Activated CD8-positive, alpha-beta memory T cell treated with anti-CD3 and anti-CD28 coated beads for 1 hour (primary cell): ENCODE measurements at regions not wholly inside any gene's neighbourhood (a gene's known extent, or its start where the extent isn't known, plus 50 kb on each side); places are given as distances from the start of the nearest gene placed in this dataset.

Source experiments
- DNase-seq, 2 donors: peaks; one replicate each; pipeline ENCODE4 v3.0.0-alpha.2; 2020; ENCODE audit warnings: low read depth in 1 of 2; ENCODE audit errors: extremely low read depth in 1 of 2

DNA sequence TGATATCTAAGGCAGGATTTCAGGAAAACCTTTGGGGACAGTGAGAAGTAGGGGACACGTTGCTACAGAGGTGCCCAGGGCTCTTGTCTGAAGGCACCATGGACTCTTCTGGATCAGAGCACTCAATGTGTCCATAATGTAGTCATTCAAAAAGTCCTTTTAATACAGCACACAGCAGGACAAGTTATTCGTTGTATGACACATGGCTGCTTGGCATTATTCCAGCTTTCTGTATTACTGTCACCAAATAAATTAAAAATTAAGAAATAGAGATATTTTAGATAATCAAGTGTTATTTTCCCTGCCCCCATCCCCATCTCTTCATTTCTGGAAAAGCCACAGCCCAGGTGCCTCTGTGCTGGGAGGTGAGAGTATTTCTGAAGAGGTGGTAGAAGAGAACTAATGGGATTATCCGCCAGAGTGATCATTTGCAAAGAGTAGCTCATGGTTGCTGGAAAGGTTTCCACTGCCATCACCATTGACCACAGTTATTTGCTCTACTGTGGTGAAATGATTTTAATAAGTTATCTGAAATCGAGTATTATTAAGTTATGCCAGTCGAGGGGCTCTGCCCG, 83.0 kb downstream of the CXCL12 start:
- DNase-seq, result no peak

DNA sequence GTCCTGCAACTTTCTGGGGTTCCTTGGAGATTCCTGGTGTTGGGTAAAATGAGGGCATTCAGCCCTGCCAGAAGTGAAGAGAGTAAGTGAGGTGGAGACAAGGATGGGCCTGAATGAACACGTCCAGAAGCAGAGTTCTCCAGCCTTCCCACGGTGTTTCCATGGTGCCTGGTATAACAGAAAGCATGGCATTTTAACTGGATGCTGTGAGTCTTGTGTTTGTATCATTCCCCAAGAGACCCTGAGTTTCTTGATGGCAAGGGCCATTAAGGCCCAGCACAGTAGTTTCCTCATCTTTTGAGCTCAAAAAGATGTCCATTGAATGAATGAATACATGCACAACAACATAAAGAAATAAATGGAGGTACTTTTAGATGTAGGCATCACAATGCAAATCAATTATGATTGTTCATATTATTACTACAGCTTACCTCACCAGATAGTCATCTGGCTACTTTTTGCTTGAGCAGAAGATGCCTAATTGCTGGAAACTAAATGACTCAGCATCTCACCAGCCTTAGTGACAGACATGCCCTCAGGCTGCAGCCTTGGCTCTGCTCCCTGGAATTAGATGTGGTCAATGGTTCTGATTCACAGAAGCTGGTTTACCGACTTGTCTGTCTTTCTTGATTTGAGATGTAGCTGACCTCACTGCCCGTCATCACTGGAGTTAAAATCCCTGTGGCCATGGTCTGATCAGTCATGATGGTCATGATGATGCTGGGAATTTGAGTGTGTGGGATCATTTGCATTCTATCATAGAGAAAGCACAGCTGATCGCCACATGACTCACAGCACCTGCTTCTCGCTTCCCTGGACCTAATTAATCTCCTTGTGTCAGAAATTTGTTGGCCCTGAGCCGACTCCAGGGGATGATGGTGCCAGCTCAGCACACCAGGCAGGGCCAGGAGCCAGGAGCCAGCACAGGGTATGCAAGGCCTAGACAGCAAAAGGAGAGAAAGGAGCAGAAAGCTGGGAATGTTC, 83.9 kb downstream of the CXCL12 start:
- no peak for DNase-seq

DNA sequence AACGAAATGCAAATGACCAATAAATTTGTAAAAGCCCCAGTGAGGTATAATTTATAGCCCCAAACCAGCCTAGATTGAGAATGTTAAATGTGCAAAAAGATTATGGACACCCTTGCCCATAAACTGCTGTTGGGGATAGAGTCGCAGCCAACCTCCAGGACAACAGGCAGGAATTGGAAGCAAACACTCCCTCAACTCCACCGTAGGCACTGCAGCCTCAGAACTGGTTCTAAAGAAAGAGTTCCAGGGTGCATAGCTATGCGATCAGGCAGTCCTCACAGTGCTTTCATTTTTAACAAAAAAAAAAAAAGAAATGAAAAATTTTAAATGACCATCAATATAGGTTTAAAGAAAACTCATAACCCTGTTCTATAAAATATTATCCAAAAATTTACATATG, 86.2 kb downstream of the CXCL12 start:
- DNase-seq, result no peak

DNA sequence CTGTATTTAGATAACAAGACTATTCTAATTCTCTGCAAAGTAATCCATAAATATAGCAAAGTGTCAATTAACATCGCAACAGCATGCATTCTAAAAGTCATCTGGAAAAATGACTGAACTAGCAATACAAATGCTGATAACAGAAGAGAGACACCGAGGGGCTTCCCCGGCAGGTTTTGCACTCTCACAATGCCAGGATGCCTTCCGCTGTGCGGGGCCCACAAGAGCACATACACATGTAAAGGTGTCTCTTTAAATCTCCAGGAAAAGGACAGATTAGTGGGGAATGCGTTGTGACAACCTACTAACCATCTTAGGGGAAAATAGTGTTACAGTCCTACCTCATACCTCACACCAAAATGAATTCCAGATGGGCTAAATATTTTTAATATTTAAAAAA, 86.9 kb downstream of the CXCL12 start:
- no peak for DNase-seq

DNA sequence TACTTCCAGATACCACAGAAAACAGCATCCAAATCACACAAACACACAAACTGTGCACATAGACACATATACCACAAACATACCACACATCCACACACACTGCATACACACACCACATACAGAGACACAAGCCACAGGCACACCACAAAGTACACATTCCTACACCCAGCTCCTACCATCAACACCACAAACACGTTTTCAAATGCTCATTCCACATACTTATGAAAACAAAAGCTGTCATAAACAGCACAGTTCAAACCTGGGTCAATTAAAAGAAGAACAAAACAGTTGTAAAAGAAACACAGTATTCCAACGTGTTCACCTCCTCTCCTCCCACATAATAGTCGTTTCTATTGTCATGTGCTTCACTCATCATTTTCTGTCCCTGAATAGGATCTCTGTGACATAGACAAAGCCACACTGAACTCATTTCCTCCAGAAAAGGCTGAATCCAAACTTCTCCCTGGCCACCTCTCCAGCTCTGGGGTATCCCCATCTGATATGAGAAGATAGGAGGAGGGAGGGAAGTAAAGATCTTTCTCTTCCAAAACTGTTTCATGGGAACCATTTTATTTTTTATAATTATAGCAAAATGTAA, 89.2 kb downstream of the CXCL12 start:
- DNase-seq, result no peak

DNA sequence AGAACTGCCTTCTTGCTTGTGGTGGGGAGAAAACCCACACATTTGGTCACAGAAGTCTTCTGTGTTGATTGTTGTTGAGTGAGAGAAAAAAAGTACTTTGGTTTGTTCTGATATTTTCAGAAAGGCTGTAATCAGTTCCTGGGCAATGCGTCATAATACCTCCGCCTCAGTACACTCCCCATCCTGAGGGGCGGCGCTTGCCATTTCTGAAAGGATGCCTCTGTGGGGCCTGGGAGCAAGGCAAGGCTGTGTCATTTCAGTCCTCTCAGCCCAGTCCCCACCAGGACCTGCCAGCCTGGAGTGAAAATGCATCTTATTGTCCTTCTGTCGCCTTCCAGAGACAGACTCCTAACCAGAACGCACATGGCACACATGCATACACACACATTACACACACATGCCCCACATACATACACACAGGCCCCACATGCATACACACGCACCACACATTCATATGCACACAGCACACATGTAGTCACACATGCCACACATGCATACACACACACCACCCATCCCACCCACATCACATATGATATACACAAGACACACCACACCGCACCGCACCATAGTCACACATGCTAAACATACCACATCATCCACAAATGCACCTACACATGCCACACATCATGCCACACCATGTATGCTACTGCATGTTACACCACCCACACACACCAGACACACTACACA, 90.0 kb downstream of the CXCL12 start:
- no peak for DNase-seq

DNA sequence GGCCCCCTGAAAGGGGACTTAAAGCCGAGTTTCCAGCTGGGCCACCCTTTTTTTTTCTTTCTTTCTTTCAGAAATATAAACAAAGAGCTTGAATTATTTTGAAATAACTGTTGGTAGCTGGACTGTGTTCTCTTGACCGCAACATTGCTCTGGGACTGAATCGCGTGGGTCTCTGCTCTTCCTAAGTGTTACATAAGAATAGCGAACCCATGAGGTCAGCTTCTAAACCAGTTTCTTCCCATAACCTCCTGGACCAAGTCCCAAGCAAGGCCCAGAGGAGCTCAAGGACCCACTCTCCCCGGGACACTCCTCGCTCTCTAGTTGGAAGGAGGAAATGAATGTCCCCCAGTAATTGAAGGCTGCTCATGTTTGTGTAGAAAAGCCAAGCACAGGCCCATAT, 91.1 kb downstream of the CXCL12 start:
- DNase-seq, result no peak

DNA sequence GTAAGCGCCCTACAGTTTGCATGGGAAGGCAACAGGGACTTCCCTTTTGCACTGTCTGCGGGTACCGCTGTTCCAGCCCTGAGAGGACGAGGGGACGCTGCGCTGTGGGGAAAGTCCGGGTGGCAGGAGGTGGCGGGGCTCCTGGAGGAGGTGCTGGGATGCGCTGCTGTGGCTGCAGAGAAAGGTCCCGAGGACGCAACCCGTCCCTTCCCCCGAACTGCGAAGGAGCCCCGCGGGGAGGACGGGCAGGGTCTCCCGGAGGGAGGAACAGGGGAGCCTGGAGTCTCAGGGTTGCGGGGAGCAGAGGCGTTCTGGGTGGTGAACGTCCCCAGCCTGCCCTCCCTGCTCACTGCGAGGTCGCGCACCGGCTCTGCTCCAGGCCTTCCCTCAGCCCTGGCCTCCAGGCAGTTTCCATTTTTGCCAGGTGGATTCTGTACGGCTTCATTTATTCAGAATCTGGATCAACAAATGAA, 91.6 kb downstream of the CXCL12 start:
- DNase-seq, result no peak

DNA sequence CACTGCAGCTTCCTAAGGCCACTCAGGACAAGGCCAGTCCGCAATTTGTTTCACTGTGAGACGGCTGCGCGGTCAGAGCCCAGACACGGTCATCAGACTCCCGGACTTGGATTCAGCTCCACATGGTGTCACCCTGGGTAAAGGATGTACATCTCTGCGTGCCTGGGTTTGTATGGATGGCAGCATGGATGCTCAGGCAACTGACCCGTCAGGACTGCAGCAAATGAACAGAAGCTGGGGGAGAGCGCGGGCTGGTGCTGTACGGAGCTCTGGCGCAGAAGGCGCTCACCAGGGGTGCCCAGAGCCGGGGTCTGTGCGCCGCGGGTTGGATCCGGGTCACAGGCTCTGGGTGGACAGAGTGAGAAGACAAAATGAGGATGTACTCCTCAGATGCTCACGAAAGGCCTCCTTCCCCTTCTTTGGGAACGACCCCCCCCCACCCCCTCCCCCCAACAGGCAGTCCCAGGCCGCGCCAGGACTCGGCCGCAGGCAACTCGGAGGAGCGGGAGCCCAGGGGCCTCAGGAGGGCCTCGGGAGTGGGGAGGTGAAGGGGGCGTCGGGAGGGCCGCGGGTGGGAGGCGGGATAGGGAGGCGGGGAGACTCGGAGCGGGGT, 92.4 kb downstream of the CXCL12 start:
- DNase-seq, result no peak

DNA sequence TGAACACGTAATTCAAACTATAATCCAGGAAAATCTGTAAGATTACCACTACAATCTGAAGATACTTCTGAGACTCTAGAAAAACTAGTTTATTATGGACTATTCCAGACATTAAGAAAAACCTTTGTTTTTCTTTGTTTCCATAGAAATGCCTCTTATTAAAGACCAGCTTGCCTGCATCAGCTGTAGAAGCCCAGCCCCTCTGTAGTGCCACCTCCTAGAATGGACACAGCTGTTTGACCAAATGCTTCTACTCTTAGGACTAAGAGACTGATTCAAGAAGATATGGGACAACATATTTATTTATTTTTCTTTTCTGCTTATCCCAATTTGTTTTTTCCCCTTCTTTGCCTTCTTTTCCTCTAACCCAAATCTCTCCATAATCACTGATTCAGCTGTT, 93.8 kb downstream of the CXCL12 start:
- no peak for DNase-seq

DNA sequence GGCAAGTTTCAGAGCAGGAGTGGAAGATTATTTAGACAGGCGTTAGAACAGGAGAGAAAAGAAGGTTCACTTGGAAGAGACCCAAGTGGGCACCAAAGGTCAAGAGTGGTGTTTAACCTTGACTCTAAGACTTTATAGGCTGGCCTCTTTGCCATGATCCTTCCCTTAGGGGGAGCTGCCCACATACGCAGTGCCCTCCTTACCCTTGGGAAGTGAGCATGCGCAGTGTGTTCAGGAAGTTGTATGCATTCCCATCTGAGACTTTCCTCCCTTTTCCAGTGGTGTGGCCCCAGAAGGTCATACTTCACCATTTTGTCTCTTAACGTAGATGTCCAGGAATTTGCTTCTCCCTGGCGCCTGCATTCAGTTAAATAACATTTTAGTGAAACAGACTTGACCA, 95.8 kb downstream of the CXCL12 start:
- no peak for DNase-seq

DNA sequence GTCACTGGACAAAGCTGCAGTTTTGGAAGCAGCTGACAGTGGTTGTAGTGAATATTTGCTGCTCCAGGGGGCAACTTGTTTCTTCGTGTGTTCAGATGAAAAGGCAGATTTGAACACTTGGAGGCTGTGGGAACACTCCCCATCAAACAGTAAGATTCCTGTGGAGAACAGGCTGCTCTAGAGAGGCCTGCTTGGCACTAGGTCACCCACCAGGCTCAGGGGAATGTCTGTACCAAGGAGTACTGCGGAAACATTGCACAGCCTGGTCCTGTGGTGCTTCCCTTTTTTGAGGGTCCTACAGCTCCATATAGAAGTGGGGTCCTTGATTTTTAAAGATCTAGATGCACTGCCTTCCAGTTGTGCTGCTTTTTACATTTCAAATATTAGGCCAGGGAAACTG, 97.5 kb downstream of the CXCL12 start:
- no peak for DNase-seq

DNA sequence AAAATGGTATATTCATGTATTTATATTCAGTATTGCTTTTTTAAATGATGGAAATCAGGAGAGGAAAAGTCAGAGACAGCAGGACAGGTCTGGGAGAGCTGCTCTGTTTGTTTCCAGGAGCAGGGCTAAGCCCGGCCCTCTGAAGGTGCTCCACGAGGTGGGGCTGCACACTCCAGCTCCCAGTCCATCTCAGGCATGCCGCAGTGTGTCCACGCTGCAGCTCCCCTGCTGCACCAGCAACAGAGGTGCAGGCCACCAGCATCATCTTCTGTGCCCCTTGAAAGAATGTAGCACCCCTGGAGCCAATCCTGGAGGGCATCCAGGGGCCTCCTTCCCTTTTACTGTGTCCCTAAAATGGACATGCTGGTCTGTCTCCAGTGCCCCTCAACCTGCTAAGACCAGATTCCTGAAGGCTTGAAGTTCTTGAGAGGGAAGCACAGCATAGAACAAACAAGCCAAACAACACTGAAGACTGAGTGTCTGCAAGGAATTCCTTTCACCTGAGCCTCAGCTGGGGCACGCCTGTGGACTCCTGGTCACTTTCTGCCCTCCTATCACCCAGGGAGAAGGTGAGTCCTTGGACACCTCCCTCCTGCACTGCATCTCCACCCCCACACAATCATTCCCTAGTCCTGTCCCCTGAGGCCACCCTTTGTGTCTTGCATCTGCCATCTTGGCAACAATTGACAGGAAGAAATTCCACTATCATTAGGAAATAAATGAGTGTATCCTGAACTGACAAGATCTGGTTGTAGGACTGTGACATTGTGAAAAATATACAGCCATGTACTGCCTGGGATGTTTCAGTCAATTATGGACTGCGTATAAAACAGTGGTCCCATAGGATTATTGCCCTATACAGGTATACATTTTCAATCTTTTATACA, 100.5 kb downstream of the CXCL12 start:
- no peak for DNase-seq

DNA sequence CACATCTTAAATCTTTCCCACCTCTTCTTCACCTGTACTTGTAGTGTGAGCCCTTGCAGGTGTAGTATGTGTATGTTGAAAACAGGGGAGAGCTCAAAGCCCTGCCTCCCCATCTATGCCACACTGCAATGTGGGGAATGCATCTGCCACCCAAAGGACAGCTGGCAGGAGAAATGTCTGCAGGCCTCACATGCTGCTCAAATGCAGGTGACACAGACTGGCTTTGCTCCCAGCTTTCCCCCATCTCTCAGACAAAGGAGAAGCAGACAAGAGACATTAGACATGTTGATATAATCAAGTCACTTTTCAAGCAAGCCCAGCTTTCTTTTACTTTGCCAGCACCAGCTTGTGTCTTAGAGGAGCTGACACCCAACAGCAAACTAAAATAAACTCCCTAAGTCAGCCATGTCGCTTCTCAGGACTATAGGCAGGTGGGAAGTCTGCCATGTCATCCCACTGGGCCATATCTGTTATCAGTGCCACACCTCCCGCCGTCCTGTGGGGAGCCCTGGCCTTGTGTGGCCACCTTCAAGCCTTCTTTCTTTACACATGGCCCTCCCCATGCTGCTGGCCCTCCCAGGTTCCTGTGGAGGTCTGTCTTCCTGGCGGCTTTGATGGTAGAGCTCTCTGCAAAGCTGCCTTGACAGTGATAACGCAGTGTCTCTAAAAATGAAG, 102.1 kb downstream of the CXCL12 start:
- no peak for DNase-seq

DNA sequence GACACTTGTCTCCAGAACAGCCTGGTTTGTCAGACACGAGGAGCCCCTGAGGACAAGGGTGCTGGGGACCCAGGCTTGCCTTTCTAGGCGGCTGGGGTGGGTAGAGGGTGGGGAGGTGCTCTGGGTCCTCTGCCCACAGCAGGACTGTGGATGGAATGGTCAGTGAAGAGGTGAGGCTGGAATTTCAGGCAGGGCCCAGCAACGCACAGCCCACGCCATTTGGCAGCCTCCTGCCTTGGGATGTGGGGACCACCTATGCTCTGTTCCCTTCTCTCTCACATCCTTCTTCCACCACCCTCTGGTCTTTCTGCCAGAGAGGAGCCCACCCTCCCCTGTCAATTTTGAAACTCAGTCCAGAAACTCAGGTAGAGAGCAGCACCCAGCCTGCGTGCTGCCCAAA, 103.2 kb downstream of the CXCL12 start:
- DNase-seq, result no peak

DNA sequence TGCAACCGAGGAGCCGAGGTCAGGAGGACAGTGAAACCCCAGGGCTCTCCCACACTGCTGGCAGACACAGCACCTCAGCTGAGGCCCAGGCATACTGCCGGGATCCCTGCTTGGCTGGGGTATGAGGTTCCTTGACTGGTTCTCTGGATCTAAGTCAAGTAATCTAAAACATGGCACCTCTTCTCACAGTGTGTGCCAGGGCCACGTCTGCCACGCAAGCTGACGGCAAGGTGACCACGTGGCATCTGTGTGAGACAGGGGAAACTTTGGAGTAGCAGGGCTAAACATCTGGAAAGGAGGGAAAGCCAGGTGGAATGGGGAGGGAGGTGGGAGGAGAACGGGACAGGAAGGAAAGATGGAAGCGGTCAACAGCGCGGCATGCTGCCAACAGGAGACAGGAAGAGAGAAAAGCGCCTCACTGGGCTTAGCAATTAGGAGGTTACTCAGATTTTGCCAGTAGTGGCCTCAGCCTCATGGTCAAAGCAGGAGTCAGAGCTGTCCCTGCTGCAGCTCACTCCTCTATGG, 103.7 kb downstream of the CXCL12 start:
- no peak for DNase-seq

DNA sequence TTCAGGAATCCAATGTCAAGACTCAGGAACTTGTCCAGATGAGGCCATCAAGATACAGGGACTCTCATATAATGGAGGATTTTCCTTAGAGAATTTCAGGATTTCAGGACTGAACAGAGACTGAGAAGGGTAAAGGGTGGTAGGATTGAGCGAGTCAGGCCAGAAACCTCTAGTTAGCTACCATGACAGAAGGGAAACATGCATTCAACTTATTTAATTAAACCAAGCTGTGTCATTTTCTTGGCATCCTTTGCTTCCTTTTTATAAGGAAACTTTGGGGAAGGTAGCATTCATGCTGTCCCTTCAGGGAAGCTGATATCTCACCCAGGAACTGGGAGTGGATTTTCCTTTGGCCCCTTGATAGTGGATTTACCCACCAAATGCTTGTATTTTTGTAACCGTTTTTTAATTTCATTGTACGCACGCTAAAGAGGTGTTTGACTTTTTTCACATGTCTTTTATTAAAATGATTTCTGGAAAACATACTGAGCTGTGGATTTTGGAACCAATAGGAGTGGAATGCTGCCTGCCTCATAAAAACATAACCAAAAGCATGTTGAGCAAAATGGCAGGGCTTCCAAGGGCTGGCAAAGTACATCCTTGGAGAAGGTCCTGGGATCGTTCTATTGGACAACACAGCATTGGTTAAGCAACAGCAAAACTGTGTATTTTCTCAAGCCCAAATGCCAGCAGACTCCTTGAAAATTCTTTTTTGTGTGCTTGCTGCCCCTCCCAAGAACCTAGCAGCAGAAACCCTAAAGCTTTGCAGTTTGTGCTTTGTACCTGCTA, 104.5 kb downstream of the CXCL12 start:
- DNase-seq, result no peak

DNA sequence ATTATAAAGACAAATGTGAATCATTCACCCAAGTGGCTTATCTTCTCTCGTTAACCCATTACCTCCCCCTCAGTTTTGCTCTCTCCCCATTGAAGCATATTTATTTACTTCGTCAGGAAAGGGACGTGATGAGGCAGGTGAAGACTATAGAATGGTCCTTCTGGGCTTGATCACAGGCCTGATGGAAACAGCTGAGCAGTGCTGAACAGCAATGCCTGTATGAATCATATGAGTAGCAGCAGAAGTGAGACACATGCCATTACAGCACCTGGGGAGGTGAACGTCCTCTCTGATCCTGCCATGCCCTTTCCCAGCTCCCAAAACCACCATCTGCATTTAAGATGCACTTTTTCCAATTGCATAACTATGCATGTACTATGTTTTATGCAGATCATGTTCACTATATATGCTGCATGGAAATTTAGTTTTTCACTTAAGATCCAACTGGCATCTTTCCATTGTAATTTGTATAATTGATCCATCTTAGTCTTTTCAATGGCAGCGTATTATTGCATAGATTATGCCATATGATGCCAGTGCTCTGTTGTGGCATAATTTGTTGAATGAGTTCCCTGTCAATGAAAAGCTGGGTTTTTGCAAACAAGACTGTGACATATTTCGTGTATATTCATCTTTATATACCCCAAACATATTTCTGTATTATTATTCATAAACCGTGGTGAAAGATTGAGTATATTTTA, 105.3 kb downstream of the CXCL12 start:
- no peak for DNase-seq
